Activated CD4-positive, alpha-beta T cell treated with anti-CD3 and anti-CD28 coated beads, Interleukin-2, amount 10 ng/mL, durations not matched to agents 24 days and 14 days (primary cell): ENCODE measurements at regions not wholly inside any gene's neighbourhood (a gene's known extent, or its start where the extent isn't known, plus 50 kb on each side); places are given as distances from the start of the nearest gene placed in this dataset.
A peak's percentile ranks its signal among the peaks of the same experiment; 100 is the strongest.

Experiments used
- DNase-seq: peaks from one replicate; pipeline ENCODE4 v3.0.0; 2022
- H3K27ac Mint-ChIP-seq: one replicate; pipeline ENCODE4 v1.8.0; 2022; ENCODE audit warnings: mild to moderate bottlenecking, mixed read lengths
- H3K27me3 Mint-ChIP-seq: one replicate; pipeline ENCODE4 v1.8.0; 2022; ENCODE audit warnings: mixed read lengths
- H3K36me3 Mint-ChIP-seq: one replicate; pipeline ENCODE4 v1.8.0; 2022; ENCODE audit warnings: low read depth, mild to moderate bottlenecking, mixed read lengths
- H3K4me1 Mint-ChIP-seq: one replicate; pipeline ENCODE4 v1.8.0; 2021; ENCODE audit warnings: mixed read lengths
- H3K4me3 Mint-ChIP-seq: one replicate; pipeline ENCODE4 v1.8.0; 2022; ENCODE audit warnings: mild to moderate bottlenecking, moderate library complexity, mixed read lengths
- H3K9me3 Mint-ChIP-seq: one replicate; pipeline ENCODE4 v1.8.0; 2021; ENCODE audit warnings: mixed read lengths
- intact Hi-C: fragments of 100-400 bp; cut with micrococcal nuclease; formaldehyde crosslinking; loops from one replicate; pipeline ENCODE4 v1.15.1; 2023

GRCh38 chr10:44435196-44435595, 50.3 kb upstream of the CXCL12 start:
- H3K27ac Mint-ChIP-seq = no peak overlapping the region
- H3K4me1 Mint-ChIP-seq = no peaks in the 10 kb centered on the region
- H3K36me3 Mint-ChIP-seq = no peaks in the 10 kb centered on the region
- no peaks in the 10 kb centered on the region for H3K27me3 Mint-ChIP-seq
- H3K4me3 Mint-ChIP-seq = no peak overlapping the region
- DNase-seq = no peak
- intact Hi-C loops = no loop called here
- H3K9me3 Mint-ChIP-seq = no peaks in the 10 kb centered on the region

GRCh38 chr10:44436240-44436639, 51.3 kb upstream of the CXCL12 start:
- Mint-ChIP-seq H3K36me3 (no peaks in the 10 kb centered on the region), H3K9me3 (no peaks in the 10 kb centered on the region), H3K4me3 (no peak overlapping the region), H3K27ac (no peak overlapping the region), H3K27me3 (no peaks in the 10 kb centered on the region), H3K4me1 (no peaks in the 10 kb centered on the region)
- no peak for DNase-seq
- intact Hi-C loops = no loop called here

DNA sequence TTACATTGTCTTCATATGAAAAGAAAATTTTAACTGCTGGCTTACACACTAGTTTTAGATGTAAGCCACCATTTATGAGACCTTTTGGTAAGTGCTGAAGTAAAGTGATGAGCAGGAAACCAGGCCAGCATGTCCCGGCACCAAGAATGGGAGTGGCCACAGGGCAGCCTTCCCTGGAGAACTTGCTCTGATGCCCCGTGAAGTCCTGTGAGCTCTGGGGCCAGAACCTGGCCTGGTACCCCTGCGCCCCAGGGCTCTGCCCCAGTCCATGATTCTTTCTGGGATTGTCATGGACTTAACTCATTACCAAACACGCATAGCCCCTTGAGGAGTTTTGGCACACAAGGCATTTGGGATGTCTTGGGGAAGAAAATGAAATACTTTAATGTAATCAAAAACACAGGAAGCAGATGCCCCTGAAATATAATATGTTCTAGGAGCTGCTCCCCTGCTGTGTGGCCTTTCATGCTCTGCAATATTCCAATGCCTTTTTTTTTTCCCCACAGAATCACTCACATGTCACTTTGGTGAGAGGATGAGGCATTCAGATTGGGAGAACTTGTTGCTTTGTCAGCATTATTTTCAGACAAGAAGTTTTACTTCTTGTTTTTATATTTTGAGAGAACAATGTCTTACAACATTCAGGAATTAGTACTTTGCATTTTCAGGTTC, 53.1 kb upstream of the CXCL12 start:
- H3K27ac Mint-ChIP-seq = no peak overlapping the region
- no peaks in the 10 kb centered on the region for H3K9me3 Mint-ChIP-seq
- H3K4me3 Mint-ChIP-seq = no peak overlapping the region
- H3K27me3 Mint-ChIP-seq = no peaks in the 10 kb centered on the region
- no peak for DNase-seq
- no peaks in the 10 kb centered on the region for H3K4me1 Mint-ChIP-seq
- no peaks in the 10 kb centered on the region for H3K36me3 Mint-ChIP-seq
- intact Hi-C loops = no loop called here

DNA sequence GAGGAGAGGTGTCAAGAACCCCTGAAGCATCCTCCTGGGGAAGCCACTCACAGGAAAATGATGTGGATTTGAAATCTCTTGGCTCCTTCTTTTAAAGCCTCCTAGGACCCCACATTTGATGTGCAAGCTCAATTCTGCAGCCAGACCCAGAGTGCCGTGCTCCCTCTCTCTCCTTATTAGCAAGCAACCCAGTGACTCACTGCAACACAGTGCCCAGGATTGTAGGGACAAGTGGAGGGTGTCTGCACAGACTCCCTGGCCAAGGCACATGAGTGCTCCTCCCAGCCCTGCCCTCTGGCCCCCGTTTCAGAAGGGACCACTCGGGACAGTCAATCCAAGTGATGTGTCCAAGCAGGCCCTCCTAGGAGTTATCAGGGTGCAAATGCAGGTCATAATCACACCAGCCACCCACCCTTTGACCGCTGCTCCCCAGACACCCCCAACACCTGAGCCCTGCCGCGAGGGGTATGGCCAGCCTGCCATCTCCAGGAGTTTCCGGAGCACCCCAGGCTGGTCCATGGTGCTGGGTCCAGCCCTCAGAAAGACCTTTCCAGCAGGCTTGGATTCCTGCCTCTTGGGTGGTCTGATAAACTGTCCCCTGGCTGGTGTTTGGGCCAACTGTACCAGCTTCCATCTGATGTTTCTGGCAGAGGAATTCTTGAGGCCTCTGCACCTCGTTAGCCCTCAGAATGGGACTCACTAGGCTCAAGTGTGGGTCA, 54.5 kb upstream of the CXCL12 start:
- H3K9me3 Mint-ChIP-seq = no peaks in the 10 kb centered on the region
- DNase-seq = no peak
- H3K27me3 Mint-ChIP-seq = no peaks in the 10 kb centered on the region
- no peak overlapping the region for H3K4me3 Mint-ChIP-seq
- intact Hi-C loops = no loop called here
- H3K27ac Mint-ChIP-seq = no peak overlapping the region
- H3K4me1 Mint-ChIP-seq = no peaks in the 10 kb centered on the region
- no peaks in the 10 kb centered on the region for H3K36me3 Mint-ChIP-seq

DNA sequence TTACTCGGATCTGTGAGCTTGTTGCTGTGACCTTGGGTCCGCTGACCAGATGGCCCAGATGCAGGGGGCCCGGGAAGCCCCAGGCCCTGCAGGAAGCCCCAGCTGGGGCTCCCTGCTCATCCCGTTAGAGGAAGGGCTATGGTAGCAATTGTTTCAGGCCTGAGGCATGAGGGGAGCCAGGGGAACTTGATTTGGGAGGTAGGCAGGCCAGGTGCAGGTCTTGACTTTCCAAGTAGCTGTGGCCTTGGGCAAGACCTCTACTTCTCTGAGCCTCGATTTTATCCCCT, 55.0 kb upstream of the CXCL12 start:
- H3K27ac Mint-ChIP-seq = no peak overlapping the region

GRCh38 chr10:44457259-44457658, 72.4 kb upstream of the CXCL12 start:
- intact Hi-C loops = no loop called here
- no peak for DNase-seq
- Mint-ChIP-seq H3K36me3 (no peaks in the 10 kb centered on the region), H3K9me3 (no peaks in the 10 kb centered on the region), H3K4me3 (no peak overlapping the region), H3K4me1 (no peaks in the 10 kb centered on the region), H3K27me3 (no peaks in the 10 kb centered on the region), H3K27ac (no peak overlapping the region)

More for the DNA sequence above, 55.0 kb upstream of the CXCL12 start:
- DNase-seq = no peak
- H3K4me1 Mint-ChIP-seq = no peaks in the 10 kb centered on the region
- intact Hi-C loops = no loop called here
- no peaks in the 10 kb centered on the region for H3K27me3 Mint-ChIP-seq
- peaks cover under 1% of the 10 kb centered on the region for H3K9me3 Mint-ChIP-seq
- H3K4me3 Mint-ChIP-seq = no peak overlapping the region
- no peaks in the 10 kb centered on the region for H3K36me3 Mint-ChIP-seq

DNA sequence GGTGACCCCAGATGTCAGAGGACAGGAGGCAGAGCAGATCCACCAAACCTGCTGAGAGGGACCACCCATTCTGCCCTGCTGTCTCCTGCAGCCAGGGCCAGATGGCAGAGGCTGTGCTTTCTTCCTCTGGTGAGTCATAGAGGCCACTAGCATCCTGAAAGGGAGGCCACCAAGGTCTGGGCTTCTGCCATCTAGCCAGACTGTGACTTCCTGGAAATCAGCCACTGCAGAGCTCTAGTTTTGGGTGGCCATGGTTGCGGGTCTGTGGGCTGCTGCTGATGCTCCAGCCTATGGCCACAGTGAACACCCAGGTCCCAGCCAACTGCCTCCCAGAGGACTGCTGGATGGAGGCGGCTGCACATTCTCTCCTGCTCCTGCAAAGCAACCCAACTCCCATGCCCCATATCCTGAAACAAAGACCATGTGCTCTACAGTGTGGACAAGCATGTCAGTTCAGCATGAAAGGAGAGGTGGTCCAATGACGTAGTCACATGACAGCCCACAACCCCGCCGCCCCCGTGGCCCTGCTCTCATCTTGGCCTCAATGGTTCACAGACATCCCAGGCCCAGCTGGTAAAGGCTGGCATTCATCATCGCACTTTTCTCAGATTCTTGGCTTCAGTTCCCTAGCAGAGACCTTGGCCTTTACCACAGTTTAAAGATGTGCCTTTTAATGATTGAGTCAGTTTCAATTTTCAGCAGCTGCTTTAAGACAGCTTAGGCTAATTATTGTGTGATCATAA, 73.9 kb upstream of the CXCL12 start:
- Mint-ChIP-seq H3K4me3 (no peak overlapping the region), H3K27ac (no peak overlapping the region), H3K36me3 (no peaks in the 10 kb centered on the region), H3K9me3 (no peaks in the 10 kb centered on the region), H3K4me1 (no peaks in the 10 kb centered on the region), H3K27me3 (no peaks in the 10 kb centered on the region)
- no peak for DNase-seq
- intact Hi-C loops = no loop called here

DNA sequence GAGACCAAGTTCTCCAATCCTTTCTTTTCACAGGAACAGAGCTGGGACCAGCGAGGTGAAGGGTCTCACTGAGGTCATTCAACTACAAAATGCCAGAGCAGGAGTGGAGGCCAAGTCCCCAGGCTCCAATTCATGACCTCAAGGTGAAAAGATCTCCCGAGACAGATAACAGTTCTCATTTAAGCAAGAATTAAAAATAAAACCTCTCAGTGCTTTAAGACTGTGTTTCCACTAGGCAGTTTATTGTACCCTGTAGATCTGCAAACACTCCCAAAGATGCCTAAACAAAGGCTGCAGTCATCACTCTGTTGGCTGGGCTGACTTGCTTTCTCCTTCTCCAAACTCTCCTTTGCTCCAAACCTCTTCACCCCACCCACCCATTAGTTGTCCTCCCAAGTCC, 74.8 kb upstream of the CXCL12 start:
- Mint-ChIP-seq H3K27me3 (peaks cover 3% of the 10 kb centered on the region), H3K27ac (no peak overlapping the region), H3K36me3 (no peaks in the 10 kb centered on the region), H3K4me1 (no peaks in the 10 kb centered on the region), H3K4me3 (no peak overlapping the region), H3K9me3 (no peaks in the 10 kb centered on the region)
- intact Hi-C loops = no loop called here
- no peak for DNase-seq

GRCh38 chr10:44460416-44460815, 75.5 kb upstream of the CXCL12 start:
- Mint-ChIP-seq H3K9me3 (no peaks in the 10 kb centered on the region), H3K4me3 (no peak overlapping the region), H3K4me1 (no peaks in the 10 kb centered on the region), H3K36me3 (no peaks in the 10 kb centered on the region), H3K27ac (no peak overlapping the region), H3K27me3 (peaks cover 4% of the 10 kb centered on the region)
- no peak for DNase-seq
- intact Hi-C loops = no loop called here

- peak; percentile 23 for DNase-seq
- Mint-ChIP-seq H3K4me3 (no peak overlapping the region), H3K36me3 (no peaks in the 10 kb centered on the region), H3K27ac (no peak overlapping the region), H3K9me3 (no peaks in the 10 kb centered on the region), H3K27me3 (peaks cover 4% of the 10 kb centered on the region), H3K4me1 (no peaks in the 10 kb centered on the region)
- intact Hi-C loops = no loop called here
Measured at GRCh38 chr10:44462338-44462914, 77.5 kb upstream of the CXCL12 start.

DNA sequence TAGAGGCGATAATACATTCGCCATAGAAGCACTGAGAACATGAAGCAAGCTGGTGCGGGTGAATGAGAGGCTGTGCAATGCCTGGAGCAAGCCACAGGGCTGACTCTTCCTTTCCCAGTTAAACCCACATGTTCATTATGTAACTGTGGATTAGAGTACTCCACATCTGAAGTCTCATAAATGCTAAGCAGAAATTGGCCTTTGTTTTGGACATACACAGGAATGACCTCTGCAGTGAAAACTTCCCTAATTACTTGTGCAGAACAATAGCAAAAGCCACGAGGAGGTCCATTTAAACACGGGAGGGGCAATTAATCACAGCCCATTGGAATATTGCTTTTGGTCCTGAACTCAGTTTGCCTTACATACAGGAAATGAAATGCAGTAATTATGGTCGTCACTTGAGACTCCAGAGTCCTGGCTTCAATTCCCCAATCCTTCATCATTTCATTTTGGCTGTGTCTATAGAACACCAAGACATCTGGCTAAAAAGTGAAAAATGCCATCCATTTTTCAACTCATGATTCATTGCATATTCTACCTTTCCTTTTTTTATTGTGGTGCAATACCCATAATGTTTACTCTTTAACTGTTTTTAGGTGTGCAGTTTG, 78.7 kb upstream of the CXCL12 start:
- Mint-ChIP-seq H3K36me3 (no peaks in the 10 kb centered on the region), H3K9me3 (no peaks in the 10 kb centered on the region), H3K27me3 (peaks cover 4% of the 10 kb centered on the region), H3K4me3 (no peak overlapping the region), H3K4me1 (no peaks in the 10 kb centered on the region), H3K27ac (no peak overlapping the region)
- intact Hi-C loops = no loop called here
- DNase-seq = no peak

GRCh38 chr10:44464503-44464902, 79.6 kb upstream of the CXCL12 start:
- Mint-ChIP-seq H3K27ac (no peak overlapping the region), H3K4me1 (no peaks in the 10 kb centered on the region), H3K36me3 (no peaks in the 10 kb centered on the region), H3K27me3 (peaks cover 4% of the 10 kb centered on the region), H3K4me3 (no peak overlapping the region), H3K9me3 (no peaks in the 10 kb centered on the region)
- intact Hi-C loops = no loop called here
- DNase-seq = no peak

DNA sequence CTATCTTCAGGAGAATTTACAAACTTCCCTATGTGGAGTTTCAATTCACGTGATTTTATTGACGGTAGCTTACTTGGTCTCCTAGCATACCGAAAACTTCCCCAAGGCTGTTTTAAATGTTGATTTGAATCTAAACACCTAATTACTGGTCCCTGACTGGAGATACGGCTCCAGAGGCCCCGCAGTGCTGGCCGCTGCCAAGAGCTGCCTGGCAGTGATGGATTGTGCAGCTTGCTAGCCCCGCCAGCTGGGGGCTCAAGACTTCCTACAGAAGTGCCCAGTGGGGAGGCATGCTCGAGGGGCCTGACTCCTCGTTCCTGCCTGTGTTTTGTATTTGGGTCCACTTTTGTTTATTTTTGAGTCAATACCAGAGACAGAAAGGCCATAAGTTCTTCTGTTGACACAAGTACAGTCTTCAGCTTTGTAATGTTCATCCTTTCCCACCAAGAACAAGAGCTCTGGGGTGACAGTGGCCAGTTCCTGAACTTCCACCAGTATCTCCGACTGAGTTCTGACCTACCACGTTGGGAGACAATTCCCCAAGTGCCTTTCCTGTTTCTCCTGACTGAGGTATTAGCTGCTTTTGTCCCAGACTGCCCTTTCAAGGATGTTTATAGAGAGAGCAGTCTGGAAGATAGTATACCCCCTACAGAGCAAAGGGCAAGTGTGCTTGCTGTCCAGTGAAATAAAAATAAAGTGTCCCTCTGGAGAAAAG, 80.7 kb upstream of the CXCL12 start:
- H3K9me3 Mint-ChIP-seq = no peaks in the 10 kb centered on the region
- no peak overlapping the region for H3K27ac Mint-ChIP-seq
- no peaks in the 10 kb centered on the region for H3K4me1 Mint-ChIP-seq
- intact Hi-C loops = no loop called here
- peaks cover 4% of the 10 kb centered on the region for H3K27me3 Mint-ChIP-seq
- H3K4me3 Mint-ChIP-seq = no peak overlapping the region
- no peaks in the 10 kb centered on the region for H3K36me3 Mint-ChIP-seq
- DNase-seq = no peak
